Esophagus muscularis mucosa (tissue), 2 donors: ENCODE measurements at regions not wholly inside any gene's neighbourhood (a gene's known extent, or its start where the extent isn't known, plus 50 kb on each side); places are given as distances from the start of the nearest gene placed in this dataset.

Experiments
- POLR2A ChIP-seq: fragments of 450-650 bp; IDR thresholded peaks from one replicate; pipeline ENCODE4 v1.6.1; 2017; ENCODE audit warnings: antibody characterized with exemption, moderate library complexity, mild to moderate bottlenecking, low read depth
- POLR2AphosphoS5 ChIP-seq, 2 donors: sonication (generic); formaldehyde crosslinking; IDR thresholded peaks; one replicate each; pipeline ENCODE4 v1.6.1; 2017; ENCODE audit warnings: antibody characterized with exemption in 2 of 2

DNA sequence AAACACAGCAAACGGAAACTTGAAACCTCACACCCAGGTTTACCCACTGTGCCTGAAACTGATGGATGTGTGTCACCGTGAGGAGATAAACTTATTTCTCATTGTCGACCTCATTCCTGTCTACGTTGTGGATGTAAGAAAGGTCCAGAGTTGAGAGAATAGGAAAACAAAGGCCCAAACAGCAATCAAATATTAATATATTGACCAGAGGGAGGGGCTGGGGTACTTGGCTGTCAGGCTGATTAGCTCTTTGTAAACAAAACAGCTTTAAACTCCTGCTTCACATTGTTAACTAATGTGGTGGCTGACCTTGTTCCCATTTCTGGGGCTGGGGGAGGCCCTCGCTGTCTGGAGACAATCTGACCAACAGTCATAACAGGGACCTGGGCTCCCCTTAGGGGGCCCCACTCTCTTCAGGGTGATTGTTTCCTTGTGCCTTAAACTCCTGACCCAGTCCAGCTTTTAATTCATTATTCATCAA is 937.6 kb downstream of the MCTP2 start:
- TF ChIP-seq POLR2A: no peak
- no peak for TF ChIP-seq POLR2AphosphoS5 (IDR thresholded peaks at IDR 0.05)
